Breast epithelium (tissue), 3 donors: ENCODE measurements at regions not wholly inside any gene's neighbourhood (a gene's known extent, or its start where the extent isn't known, plus 50 kb on each side); places are given as distances from the start of the nearest gene placed in this dataset.

Experiments
- CTCF ChIP-seq, 3 donors: fragments of 450-650 bp; IDR thresholded peaks; one replicate each; pipeline ENCODE4 v1.5.1; 2016 to 2017; ENCODE audit warnings: antibody characterized with exemption in 3 of 3, mild to moderate bottlenecking in 3 of 3, moderate library complexity in 3 of 3
- POLR2A ChIP-seq: fragments of 450-650 bp; IDR thresholded peaks from one replicate; pipeline ENCODE4 v1.6.1; 2016; ENCODE audit warnings: antibody characterized with exemption, mild to moderate bottlenecking, moderate library complexity
- POLR2AphosphoS5 ChIP-seq, 3 donors: sonication (generic); formaldehyde crosslinking; IDR thresholded peaks; one replicate each; pipeline ENCODE4 v1.6.1; 2017; ENCODE audit warnings: antibody characterized with exemption in 3 of 3

GRCh38 chr9:30411571-30411970 lies 1972.9 kb upstream of the ACO1 start:
- no peak for TF ChIP-seq CTCF (IDR thresholded peaks at IDR 0.05)
- no peak for TF ChIP-seq POLR2A
- no peak for TF ChIP-seq POLR2AphosphoS5 (IDR thresholded peaks at IDR 0.05)
